ENCODE measurements at regions not wholly inside any gene's neighbourhood (a gene's known extent, or its start where the extent isn't known, plus 50 kb on each side); places are given as distances from the start of the nearest gene placed in this dataset.

DNA sequence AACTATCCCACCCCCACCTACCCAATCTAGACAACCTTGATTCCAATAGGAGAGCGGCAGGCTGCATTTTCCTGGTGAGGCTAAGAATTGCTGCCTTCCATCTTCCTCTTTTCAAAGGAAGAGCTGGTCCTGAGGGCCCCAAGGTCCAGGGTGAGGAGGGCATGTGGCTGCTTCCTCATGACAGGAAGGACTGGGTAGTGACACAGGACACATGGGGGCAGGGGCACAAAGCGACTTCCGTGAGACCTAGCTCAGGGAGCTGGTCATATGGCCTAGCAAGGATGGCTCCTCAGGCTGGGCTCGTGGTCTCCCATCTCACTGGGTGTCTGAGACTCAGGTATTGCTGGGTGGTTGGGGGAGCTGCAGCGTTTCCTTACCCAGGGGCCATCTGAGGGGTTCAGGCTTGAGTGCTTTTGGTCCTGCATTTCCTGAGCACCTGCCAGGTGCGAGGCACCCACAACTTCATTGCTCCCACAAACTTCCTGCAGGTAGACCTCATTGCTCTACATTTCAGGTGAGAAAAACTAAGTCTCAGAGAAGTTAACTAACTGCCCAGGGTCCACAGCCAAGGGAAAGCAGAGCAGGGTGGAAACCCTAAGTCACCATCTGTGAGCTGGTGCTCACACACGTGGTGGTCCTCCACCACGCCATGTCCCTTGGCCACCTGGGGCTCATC lies 160.0 kb upstream of the TLE3 start:
- TF ChIP-seq, protein P1, sequence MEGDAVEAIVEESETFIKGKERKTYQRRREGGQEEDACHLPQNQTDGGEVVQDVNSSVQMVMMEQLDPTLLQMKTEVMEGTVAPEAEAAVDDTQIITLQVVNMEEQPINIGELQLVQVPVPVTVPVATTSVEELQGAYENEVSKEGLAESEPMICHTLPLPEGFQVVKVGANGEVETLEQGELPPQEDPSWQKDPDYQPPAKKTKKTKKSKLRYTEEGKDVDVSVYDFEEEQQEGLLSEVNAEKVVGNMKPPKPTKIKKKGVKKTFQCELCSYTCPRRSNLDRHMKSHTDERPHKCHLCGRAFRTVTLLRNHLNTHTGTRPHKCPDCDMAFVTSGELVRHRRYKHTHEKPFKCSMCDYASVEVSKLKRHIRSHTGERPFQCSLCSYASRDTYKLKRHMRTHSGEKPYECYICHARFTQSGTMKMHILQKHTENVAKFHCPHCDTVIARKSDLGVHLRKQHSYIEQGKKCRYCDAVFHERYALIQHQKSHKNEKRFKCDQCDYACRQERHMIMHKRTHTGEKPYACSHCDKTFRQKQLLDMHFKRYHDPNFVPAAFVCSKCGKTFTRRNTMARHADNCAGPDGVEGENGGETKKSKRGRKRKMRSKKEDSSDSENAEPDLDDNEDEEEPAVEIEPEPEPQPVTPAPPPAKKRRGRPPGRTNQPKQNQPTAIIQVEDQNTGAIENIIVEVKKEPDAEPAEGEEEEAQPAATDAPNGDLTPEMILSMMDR (IDR thresholded peaks at IDR 0.05) = no peak

DNA sequence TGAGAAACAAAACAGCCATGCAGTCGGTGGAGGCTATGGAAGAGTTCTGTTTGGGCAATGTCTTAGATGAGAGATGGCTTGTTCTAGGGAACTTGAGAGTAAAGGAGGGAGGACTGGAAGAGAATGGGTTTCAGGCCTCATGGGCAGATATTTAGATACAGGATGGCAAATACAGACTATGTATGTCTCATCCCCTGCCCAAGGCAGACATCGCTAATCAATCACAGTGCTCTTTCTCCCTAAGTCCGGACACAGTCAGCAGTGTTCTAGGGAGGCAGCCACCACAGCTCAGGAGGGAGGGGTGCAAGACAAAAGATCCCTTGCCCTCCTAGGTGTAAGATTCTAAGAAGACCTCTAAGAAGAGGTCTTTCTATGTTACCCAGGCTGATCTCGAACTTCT lies 159.3 kb upstream of the TLE3 start:
- TF ChIP-seq, protein P1 (IDR thresholded peaks at IDR 0.05) = no peak

DNA sequence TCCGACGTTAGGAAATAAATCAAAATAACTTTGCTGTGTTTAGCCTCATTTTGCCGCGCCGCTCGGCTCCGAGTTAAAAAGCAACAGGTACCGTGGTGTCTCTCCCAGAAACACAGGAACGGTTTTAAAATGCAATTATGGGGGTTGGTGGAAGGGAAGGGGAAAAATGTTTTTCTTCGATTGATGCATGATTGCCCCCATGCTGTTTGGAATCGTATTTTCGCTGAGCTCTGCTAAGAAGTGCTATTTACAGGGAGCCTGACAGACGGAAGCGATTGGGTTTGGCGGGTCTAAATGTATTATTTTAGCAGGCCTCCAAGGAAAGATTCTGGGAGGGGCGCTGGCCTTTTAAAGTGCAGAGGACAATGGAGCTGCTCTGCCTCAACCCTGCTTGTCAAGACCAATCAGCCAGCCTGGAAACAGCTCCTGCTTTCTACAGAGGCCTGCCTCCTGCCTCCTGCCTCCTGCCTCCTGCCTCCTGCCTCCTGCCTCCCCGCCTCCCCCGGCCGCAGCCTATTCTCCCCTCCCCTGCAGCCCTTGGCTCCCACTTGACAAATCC lies 156.7 kb upstream of the TLE3 start:
- TF ChIP-seq, protein P1 (IDR thresholded peaks at IDR 0.05) = no peak

DNA sequence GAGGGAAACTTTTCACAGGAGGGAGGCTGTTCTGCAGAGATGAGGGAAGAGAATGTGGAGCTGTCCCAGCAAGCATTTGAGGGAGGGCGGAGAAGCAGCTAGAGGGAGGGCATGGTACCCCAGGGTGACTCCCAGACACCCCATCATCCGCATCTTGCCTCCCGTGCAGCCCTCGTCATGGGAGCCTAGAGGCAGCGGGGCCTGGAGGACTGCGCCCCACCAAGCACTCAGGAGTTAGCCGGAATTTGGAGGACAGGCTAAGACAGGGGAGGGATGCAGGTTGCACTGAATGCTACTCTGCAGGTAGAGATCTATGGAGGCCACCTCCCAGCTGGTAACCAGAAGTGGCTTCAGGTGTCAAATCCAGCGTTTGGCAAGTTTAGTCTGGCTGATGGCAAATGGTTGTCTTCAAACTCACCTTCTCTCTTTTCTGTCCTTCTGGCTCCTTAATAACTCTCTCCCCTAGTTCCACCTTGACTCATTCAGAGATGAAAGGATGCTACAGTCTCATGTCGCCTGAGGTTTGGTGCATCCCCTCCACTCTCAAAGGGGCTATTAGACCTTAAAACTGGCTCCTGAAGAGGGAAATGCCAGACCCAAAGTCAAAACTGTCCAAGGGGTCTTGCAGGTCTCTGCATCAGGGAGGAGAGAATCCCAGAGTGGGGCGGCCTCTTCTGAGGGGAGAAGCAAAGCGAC lies 155.9 kb upstream of the TLE3 start:
- TF ChIP-seq, protein P1 (IDR thresholded peaks at IDR 0.05) = no peak

DNA sequence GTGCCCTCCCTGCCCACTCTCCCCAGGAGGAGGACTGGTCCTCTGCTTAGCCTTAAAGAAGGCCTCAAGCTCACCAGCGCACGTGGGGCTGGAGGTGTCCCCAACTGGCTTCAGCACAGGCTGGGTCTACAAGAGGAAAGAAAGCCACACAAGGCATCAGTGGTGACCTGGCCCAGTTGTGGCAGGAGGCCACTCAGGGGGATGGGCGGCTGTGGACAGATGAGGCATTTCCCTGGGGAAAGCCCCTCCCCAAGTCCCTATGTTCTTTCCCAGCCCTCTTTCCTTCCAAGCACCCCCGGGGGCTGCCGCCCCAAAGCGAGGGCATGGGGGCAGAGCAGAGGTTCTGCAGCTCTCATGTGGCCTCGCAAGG lies 155.2 kb upstream of the TLE3 start:
- TF ChIP-seq, protein P1 (IDR thresholded peaks at IDR 0.05) = no peak

DNA sequence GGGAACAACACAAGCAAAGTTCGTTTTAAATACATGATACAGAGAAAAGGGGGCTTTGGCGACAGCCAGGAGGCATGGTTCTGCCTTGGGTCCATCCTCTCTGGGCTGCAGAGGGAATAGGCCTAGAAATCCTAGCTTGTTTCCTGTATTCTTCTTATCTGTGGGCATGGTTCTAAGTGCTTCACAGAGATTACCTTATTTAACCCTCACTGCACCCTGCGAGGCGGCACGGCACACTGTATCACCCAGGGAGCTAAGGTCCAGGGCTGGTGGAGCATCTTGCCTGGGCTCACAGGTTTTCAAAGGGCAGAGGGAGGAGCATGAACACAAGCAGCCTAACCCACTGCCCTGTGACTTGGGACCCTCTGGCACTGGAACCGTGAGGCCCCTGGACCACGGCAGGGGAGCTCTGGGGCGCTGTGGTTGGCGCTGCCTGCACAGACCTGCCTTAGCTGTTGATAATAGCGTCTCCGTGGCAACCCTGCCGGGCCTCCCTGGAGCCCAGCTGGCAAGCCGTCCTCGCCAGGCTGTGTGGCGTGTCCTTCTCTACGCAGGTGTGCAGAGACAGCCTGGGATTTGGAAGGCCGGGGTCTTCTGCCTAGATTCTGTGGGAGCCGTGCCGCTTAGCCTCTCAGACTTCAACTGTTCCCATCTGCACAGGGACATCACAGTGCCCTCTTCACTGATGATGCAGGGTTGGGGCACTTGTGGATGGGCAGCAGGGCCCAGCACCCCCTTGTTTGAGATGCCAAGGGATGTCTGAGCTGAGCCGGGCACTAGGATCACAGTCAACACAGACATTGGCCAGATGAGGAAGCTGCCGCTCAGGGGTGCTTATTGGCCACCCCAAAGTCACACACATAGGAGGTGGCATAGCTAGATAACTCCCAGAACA lies 154.6 kb upstream of the TLE3 start:
- TF ChIP-seq, protein P1 (IDR thresholded peaks at IDR 0.05) = no peak

DNA sequence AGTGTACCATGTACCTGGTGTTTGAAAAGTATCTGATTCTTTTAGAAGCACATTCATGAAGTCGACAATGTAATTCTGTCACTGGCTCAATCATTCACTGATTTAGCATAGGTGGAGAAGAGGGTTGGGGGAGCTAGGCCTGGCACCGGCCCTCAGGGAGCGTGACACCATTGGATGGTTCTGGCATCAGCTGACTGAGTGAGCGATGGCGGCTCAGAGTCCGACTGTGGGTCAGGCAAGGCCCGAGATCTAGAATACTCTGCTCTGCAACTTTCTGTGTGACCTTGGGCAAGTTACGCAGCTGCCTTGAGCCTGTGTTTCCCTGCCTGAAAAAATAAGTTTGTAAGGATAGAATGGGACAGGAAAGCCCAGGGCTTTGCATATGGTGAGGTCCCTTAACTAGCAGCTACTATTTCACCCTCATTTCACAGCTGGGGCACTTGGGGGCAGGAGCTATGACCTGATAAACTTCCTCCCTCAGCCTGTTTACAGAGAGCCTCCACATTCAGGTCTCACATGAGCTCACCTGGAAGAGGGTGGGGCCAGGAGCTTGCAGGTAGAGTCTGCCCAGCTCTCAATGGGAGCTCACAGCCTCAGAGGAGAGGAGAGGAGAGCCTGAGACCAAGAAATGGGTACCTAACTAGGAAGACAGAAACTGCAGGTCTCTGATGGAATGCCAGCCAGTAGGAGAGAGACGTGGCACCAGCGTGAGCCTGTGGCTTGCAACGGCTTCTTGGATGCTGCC lies 153.7 kb upstream of the TLE3 start:
- TF ChIP-seq, protein P1 (IDR thresholded peaks at IDR 0.05) = no peak

Measured in LNCAP (cell line).